Small intestine (tissue), 7 donors: ENCODE measurements at regions not wholly inside any gene's neighbourhood (a gene's known extent, or its start where the extent isn't known, plus 50 kb on each side); places are given as distances from the start of the nearest gene placed in this dataset.

Source experiments
- DNase-seq, 2 donors: peaks; one replicate each; pipeline versions ENCODE4 v3.0.0 to v3.0.0-alpha.2; 2013
- FAIRE-seq: peaks from 2 replicates; lab custom pipeline; 2012; peaks lifted over from hg19 to GRCh38; lab: Jason Lieb, UNC
- H3K27ac ChIP-seq, 3 donors: one replicate each; pipeline ENCODE4 v1.5.1; 2013; ENCODE audit warnings: low read length in 2 of 3, mild to moderate bottlenecking in 2 of 3, control low read depth in 1 of 3, inconsistent platforms in 1 of 3, low read depth in 1 of 3, moderate library complexity in 1 of 3
- H3K27me3 ChIP-seq, 3 donors: one replicate each; pipeline ENCODE4 v1.6.1; 2013; ENCODE audit warnings: low read length in 3 of 3, inconsistent platforms in 1 of 3; ENCODE audit not compliant: control insufficient read depth in 3 of 3, insufficient read depth in 3 of 3
- H3K36me3 ChIP-seq, 3 donors: one replicate each; pipeline ENCODE4 v1.6.1; 2013; ENCODE audit warnings: low read length in 3 of 3, inconsistent platforms in 1 of 3, low read depth in 1 of 3, mild to moderate bottlenecking in 1 of 3, moderate library complexity in 1 of 3; ENCODE audit not compliant: control insufficient read depth in 3 of 3, insufficient read depth in 2 of 3
- H3K4me1 ChIP-seq, 3 donors: one replicate each; pipeline ENCODE4 v1.6.1; 2013; ENCODE audit warnings: low read length in 2 of 3, inconsistent platforms in 1 of 3, low read depth in 1 of 3, mild to moderate bottlenecking in 1 of 3, moderate library complexity in 1 of 3; ENCODE audit not compliant: control insufficient read depth in 3 of 3, insufficient read depth in 2 of 3
- H3K4me3 ChIP-seq, 3 donors: one replicate each; pipeline ENCODE4 v1.5.1; 2013; ENCODE audit warnings: low read length in 3 of 3, control low read depth in 1 of 3, inconsistent platforms in 1 of 3, low read depth in 1 of 3, mild to moderate bottlenecking in 1 of 3, moderate library complexity in 1 of 3
- H3K9me3 ChIP-seq, 2 donors: one replicate each; pipeline ENCODE4 v1.6.1; 2013; ENCODE audit warnings: low read depth in 1 of 2, low read length in 1 of 2; ENCODE audit not compliant: control insufficient read depth in 2 of 2, insufficient read depth in 1 of 2
- WGBS, 3 donors: extraction: QIAGEN DNeasy Blood & Tissue Kit; methylation state at CpG; one replicate each; pipeline ENCODE4 v1.1.7; 2013; 5-methylcytosine and 5-hydroxymethylcytosine counted together
- donor health status: healthy with polysubstance abuse.
- donor health status: control.
- donor health status: control.
- donor health status: Bipolar disorder and iron deficiency.
- donor health status: healthy.

- Histone ChIP-seq H3K36me3 (no peaks in the 10 kb centered on the region), H3K4me3 (no peak overlapping the region), H3K9me3 (no peaks in the 10 kb centered on the region), H3K4me1 (no peaks in the 10 kb centered on the region), H3K27me3 (no peaks in the 10 kb centered on the region), H3K27ac (no peak overlapping the region)
- FAIRE-seq (no peak), DNase-seq (no peak)
- 82 to 83% (median 82%) methylated on average over 3 of the region's 3 CpGs for WGBS, 3 donors
These were observed 127.2 kb downstream of the NPY start for GRCh38 chr7:24411226-24411625.

DNA sequence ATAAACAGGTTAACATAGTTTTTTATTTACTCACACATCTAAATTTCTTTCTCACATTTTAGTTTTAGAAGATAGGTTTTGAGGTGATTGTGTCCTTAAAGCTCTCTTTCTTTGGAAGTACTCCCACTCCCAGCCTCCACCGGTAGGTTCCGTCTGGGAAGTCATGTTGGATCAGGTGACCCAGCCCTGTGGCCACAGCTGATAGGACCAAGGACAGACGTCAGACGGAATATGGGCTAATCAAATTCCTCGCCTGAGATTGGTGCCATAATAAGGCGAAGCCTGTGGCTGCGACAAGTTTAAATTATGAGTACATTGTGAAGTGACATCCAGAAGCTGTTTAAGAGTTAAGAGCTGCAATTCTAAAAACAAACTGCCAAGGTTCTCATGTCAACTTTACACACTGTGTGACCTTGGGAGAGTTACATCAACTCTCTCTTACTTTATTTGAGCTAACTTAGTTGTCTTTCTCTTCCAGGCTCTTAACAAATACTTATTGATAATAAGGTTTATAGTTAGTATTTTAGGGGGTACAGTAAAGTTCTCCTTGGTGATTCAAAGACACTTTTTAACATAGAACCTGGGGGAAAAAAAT lies 133.6 kb downstream of the NPY start:
- H3K36me3 ChIP-seq, result no peaks in the 10 kb centered on the region
- FAIRE-seq (no peak), DNase-seq (no peak)
- H3K27me3 ChIP-seq, result no peaks in the 10 kb centered on the region
- no peaks in the 10 kb centered on the region for H3K9me3 ChIP-seq
- WGBS, 3 donors, result 77 to 81% (median 81%) methylated on average over 7 of the region's 7 CpGs
- no peaks in the 10 kb centered on the region for H3K4me1 ChIP-seq
- H3K27ac ChIP-seq, result no peak overlapping the region
- no peak overlapping the region for H3K4me3 ChIP-seq

GRCh38 chr7:24419077-24419476 lies 135.1 kb downstream of the NPY start:
- no peaks in the 10 kb centered on the region for H3K9me3 ChIP-seq
- FAIRE-seq (no peak), DNase-seq (no peak)
- no peaks in the 10 kb centered on the region for H3K27me3 ChIP-seq
- H3K4me3 ChIP-seq, result no peak overlapping the region
- H3K4me1 ChIP-seq, result no peaks in the 10 kb centered on the region
- H3K27ac ChIP-seq, result no peak overlapping the region
- WGBS, 3 donors, result 84 to 91% (median 89%) methylated on average over 2 of the region's 2 CpGs
- H3K36me3 ChIP-seq, result no peaks in the 10 kb centered on the region

GRCh38 chr7:24419511-24419910 lies 135.5 kb downstream of the NPY start:
- no peak for FAIRE-seq
- no peaks in the 10 kb centered on the region for H3K4me1 ChIP-seq
- H3K27ac ChIP-seq, result no peak overlapping the region
- DNase-seq, result no peak
- no peaks in the 10 kb centered on the region for H3K9me3 ChIP-seq
- H3K4me3 ChIP-seq, result no peak overlapping the region
- no peaks in the 10 kb centered on the region for H3K36me3 ChIP-seq
- no peaks in the 10 kb centered on the region for H3K27me3 ChIP-seq

DNA sequence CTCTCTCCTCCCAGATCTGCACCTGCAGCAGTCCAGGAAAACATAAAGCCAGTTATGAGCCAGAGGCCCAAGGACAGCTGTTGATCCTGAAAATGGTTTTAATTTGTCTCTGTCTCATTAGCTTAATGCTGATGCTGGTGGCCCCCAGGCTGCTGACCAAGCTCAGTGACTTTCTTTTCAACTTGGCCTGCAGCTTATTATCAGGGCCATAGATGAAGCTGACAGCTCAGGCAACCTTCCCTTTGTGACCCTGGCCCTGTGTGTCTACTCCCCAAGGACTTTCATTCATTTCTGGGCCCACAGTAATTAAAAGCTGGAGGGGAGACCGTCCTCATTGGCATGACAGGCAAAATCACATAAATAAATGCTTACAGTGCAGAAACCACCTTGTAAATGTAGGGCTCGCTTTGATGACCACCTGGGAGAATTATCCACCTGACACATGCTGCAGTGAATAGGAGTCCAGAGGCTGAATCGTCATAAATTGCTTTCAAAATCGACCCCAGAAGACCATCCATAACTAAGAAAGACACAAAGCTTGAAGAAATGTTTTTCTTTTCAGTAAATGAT lies 138.5 kb downstream of the NPY start:
- H3K36me3 ChIP-seq, result no peaks in the 10 kb centered on the region
- no peaks in the 10 kb centered on the region for H3K4me1 ChIP-seq
- no peak overlapping the region for H3K27ac ChIP-seq
- peaks cover 0 to 2% (median 0%) of the 10 kb centered on the region in 3 donors for H3K27me3 ChIP-seq
- no peak overlapping the region for H3K4me3 ChIP-seq
- WGBS, 3 donors, result 68 to 70% (median 69%) methylated on average over 4 of the region's 4 CpGs
- FAIRE-seq (no peak), DNase-seq (no peak)
- H3K9me3 ChIP-seq, result peaks cover 2 to 19% of the 10 kb centered on the region in 2 donors

- Histone ChIP-seq H3K27me3 (peaks cover 0 to 2% (median 0%) of the 10 kb centered on the region in 3 donors), H3K9me3 (peaks cover 2 to 19% of the 10 kb centered on the region in 2 donors), H3K36me3 (no peaks in the 10 kb centered on the region), H3K4me1 (no peaks in the 10 kb centered on the region), H3K4me3 (no peak overlapping the region), H3K27ac (no peak overlapping the region)
- WGBS, 3 donors, result 84 to 86% (median 85%) methylated on average over 5 of the region's 5 CpGs
- FAIRE-seq (no peak), DNase-seq (no peak)
These were observed 141.7 kb downstream of the NPY start for GRCh38 chr7:24425664-24426063.

DNA sequence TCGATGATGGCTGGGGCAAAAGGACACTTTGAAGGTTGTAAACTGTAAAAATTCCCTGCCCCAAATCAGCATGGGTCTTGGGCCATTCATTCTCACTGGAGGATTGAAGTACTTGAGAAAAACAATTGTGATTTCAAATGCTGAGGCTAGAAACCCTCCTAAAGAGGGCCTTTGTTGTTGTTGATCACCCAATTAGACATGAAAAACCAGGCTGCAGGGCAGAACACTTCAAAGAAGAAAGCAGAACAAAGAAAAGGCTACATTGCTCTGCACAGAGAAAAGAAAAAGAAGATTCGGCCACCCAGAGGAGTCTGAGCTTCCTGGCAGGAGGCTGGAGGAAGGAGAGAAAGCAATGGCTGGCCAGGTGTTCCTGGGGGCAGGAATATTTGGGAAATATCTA lies 143.1 kb downstream of the NPY start:
- H3K4me1 ChIP-seq, result no peaks in the 10 kb centered on the region
- no peaks in the 10 kb centered on the region for H3K36me3 ChIP-seq
- H3K9me3 ChIP-seq, result peaks cover 2 to 19% of the 10 kb centered on the region in 2 donors
- FAIRE-seq (no peak), DNase-seq (no peak)
- H3K4me3 ChIP-seq, result no peak overlapping the region
- H3K27ac ChIP-seq, result no peak overlapping the region
- H3K27me3 ChIP-seq, result peaks cover 0 to 2% (median 0%) of the 10 kb centered on the region in 3 donors
- WGBS, 3 donors, result 29 to 44% (median 42%) methylated on average over 2 of the region's 2 CpGs

DNA sequence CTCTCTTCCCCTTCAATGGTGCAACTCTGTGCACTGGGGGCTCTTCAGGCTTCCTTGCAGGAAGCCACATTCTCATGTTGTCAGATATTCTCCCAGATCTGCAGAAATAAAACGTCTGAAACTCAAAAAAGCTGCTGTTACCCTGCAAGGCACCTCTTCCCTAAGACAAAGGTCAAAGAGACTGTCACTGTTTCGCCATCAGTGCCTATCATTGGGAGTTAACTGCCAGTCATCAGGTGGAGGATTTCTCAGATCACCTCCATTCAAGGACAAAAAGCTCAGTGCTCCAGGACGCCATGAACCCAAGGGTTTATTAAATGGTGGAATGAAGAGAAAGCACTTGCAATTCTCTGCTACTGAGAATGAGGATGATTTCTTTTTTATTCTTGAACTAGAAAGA lies 144.6 kb upstream of the PALS2 start:
- 44 to 56% (median 45%) methylated on average over 3 of the region's 3 CpGs for WGBS, 3 donors
- no peak overlapping the region for H3K4me3 ChIP-seq
- H3K9me3 ChIP-seq, result peaks cover 2 to 19% of the 10 kb centered on the region in 2 donors
- H3K36me3 ChIP-seq, result no peaks in the 10 kb centered on the region
- H3K4me1 ChIP-seq, result no peaks in the 10 kb centered on the region
- H3K27me3 ChIP-seq, result peaks cover 0 to 2% (median 0%) of the 10 kb centered on the region in 3 donors
- no peak overlapping the region for H3K27ac ChIP-seq
- FAIRE-seq (no peak), DNase-seq (no peak)

GRCh38 chr7:24432677-24433076 lies 140.6 kb upstream of the PALS2 start:
- 94 to 97% (median 96%) methylated on average over 30 of the region's 30 CpGs for WGBS, 3 donors
- DNase-seq (no peak), FAIRE-seq (no peak)
- Histone ChIP-seq H3K36me3 (no peaks in the 10 kb centered on the region), H3K4me1 (no peaks in the 10 kb centered on the region), H3K27me3 (no peaks in the 10 kb centered on the region), H3K27ac (no peak overlapping the region), H3K4me3 (no peak overlapping the region), H3K9me3 (peaks cover 0 to 3% of the 10 kb centered on the region in 2 donors)
